ENCODE measurements at regions not wholly inside any gene's neighbourhood (a gene's known extent, or its start where the extent isn't known, plus 50 kb on each side); places are given as distances from the start of the nearest gene placed in this dataset.

DNA sequence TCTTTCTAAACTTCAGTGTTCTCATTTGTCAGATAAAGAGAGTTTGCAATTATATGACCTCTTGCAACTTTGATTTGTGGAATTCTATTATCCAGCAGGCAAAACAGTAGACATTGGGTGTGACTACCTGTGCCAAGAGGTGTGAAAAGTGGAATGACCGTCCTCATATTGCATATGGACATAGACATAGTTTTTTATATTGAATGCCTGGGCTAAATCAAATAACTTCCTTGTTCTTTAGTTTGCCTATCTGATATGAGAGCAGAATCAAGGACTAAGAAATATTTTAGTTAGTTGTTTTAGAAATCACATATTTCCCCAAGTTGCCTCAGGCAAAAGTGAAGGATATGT is 117.7 kb upstream of the KLF8 start:
- DNase-seq (ENCODE audit: low read depth, low spot score), result no peak
- no peak for FAIRE-seq
- Histone ChIP-seq H3K4me1 (ENCODE audit: control insufficient read depth, insufficient read depth, low read length) (no peaks in the 10 kb centered on the region), H3K9ac (ENCODE audit: control insufficient read depth, insufficient read depth, low read length) (no peak overlapping the region), H2AFZ (ENCODE audit: control insufficient read depth, low read depth, low read length) (no peak overlapping the region), H4K20me1 (ENCODE audit: control insufficient read depth, insufficient read depth) (no peaks in the 10 kb centered on the region), H3K27me3 (replicated peaks in 1 of 2; ENCODE audit: control insufficient read depth in 2 of 2, insufficient read depth in 2 of 2, low read length in 1 of 2) (no peaks in the 10 kb centered on the region), H3K36me3 (ENCODE audit: control insufficient read depth in 2 of 2, insufficient read depth in 2 of 2, low read length in 1 of 2) (no peaks in the 10 kb centered on the region), H3K4me3 (no peak overlapping the region), H3K27ac (ENCODE audit: control insufficient read depth, insufficient read depth) (no peak overlapping the region), H3K4me2 (ENCODE audit: control insufficient read depth, insufficient read depth) (no peak overlapping the region), H3K9me3 (replicated peaks; ENCODE audit: control insufficient read depth, insufficient read depth, low read length) (no peaks in the 10 kb centered on the region; the same call in 2 of the 3 replicates), H3K79me2 (ENCODE audit: control insufficient read depth, insufficient read depth, low read length) (no peaks in the 10 kb centered on the region)
- RAD21 ChIA-PET (ENCODE audit: unreplicated experiment), result interaction anchor here (0.9 kb wide), 1 partner anchor 272 kb away, joined by 3 read pairs; no protein-coding TSS in a partner anchor
- WGBS (ENCODE audit: insufficient coverage, insufficient replicate concordance, low lambda C conversion rate, missing lambda C conversion rate), result 56% methylated on average over 1 of the region's 1 CpG
- in situ Hi-C loops (cut with MboI) (no loop called here), intact Hi-C loops (cut with micrococcal nuclease; ENCODE audit: unreplicated experiment) (no loop called here)
- TF ChIP-seq MYC (IDR thresholded peaks at IDR 0.05; ENCODE audit: insufficient read depth, insufficient read length, insufficient replicate concordance, low read length, severe bottlenecking), result no peak
- TF ChIP-seq RB1 (IDR thresholded peaks at IDR 0.05; ENCODE audit: borderline replicate concordance), result no peak
- TF ChIP-seq CHD2 (IDR thresholded peaks at IDR 0.05; ENCODE audit: borderline replicate concordance, low read depth, low read length), result no peak
- TF ChIP-seq GABPA (IDR thresholded peaks at IDR 0.05; ENCODE audit: low read depth), result no peak
- no peak for TF ChIP-seq ZNF217 (IDR thresholded peaks at IDR 0.05)
- TF ChIP-seq POLR2AphosphoS2 (IDR thresholded peaks at IDR 0.05; ENCODE audit: low read depth, low read length), result no peak
- TF ChIP-seq, protein P1, sequence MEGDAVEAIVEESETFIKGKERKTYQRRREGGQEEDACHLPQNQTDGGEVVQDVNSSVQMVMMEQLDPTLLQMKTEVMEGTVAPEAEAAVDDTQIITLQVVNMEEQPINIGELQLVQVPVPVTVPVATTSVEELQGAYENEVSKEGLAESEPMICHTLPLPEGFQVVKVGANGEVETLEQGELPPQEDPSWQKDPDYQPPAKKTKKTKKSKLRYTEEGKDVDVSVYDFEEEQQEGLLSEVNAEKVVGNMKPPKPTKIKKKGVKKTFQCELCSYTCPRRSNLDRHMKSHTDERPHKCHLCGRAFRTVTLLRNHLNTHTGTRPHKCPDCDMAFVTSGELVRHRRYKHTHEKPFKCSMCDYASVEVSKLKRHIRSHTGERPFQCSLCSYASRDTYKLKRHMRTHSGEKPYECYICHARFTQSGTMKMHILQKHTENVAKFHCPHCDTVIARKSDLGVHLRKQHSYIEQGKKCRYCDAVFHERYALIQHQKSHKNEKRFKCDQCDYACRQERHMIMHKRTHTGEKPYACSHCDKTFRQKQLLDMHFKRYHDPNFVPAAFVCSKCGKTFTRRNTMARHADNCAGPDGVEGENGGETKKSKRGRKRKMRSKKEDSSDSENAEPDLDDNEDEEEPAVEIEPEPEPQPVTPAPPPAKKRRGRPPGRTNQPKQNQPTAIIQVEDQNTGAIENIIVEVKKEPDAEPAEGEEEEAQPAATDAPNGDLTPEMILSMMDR (IDR thresholded peaks at IDR 0.05 in 2 of 3, conservative IDR thresholded peaks at IDR 0.05 in 1 of 3; ENCODE audit: control insufficient read depth in 2 of 3, extremely low read depth in 1 of 3, insufficient read depth in 1 of 3, low read depth in 3 of 3, low read length in 3 of 3), result no peak
- TF ChIP-seq BACH1 (IDR thresholded peaks at IDR 0.05; ENCODE audit: borderline replicate concordance), result no peak
- no peak for TF ChIP-seq ATF7 (IDR thresholded peaks at IDR 0.05; ENCODE audit: low read depth)
- TF ChIP-seq SMAD5 (IDR thresholded peaks at IDR 0.05; ENCODE audit: low read depth), result no peak
- TF ChIP-seq, protein P2, sequence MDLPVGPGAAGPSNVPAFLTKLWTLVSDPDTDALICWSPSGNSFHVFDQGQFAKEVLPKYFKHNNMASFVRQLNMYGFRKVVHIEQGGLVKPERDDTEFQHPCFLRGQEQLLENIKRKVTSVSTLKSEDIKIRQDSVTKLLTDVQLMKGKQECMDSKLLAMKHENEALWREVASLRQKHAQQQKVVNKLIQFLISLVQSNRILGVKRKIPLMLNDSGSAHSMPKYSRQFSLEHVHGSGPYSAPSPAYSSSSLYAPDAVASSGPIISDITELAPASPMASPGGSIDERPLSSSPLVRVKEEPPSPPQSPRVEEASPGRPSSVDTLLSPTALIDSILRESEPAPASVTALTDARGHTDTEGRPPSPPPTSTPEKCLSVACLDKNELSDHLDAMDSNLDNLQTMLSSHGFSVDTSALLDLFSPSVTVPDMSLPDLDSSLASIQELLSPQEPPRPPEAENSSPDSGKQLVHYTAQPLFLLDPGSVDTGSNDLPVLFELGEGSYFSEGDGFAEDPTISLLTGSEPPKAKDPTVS (IDR thresholded peaks at IDR 0.05; ENCODE audit: low read depth, low read length), result no peak
- SMC1A ChIA-PET (ENCODE audit: uncharacterized antibody, unreplicated experiment), result no interaction called here
- CTCF ChIA-PET, result no interaction called here
- ATAC-seq, result no peak
- POLR2A ChIA-PET, result no interaction called here
- no TSS peak for BruUV-seq (replicated peaks)

All from GM12878 (cell line).